Muscle of leg (tissue), 3 donors: ENCODE measurements at regions not wholly inside any gene's neighbourhood (a gene's known extent, or its start where the extent isn't known, plus 50 kb on each side); places are given as distances from the start of the nearest gene placed in this dataset.
"Not testable (repeated sequence)": the region's sequence is repeated elsewhere in the genome, so short reads cannot be mapped to it uniquely, and the experiment has no call there.

Experiments
- DNase-seq: peaks from one replicate; pipeline ENCODE4 v3.0.0; 2013
- H3K27ac ChIP-seq: one replicate; pipeline ENCODE4 v1.5.1; 2013; ENCODE audit warnings: mild to moderate bottlenecking, low read length, control low read depth
- H3K27me3 ChIP-seq: one replicate; pipeline ENCODE4 v1.6.1; 2013; ENCODE audit warnings: low read length; ENCODE audit not compliant: control insufficient read depth, insufficient read depth
- H3K36me3 ChIP-seq: one replicate; pipeline ENCODE4 v1.6.1; 2013; ENCODE audit warnings: low read length; ENCODE audit not compliant: control insufficient read depth, insufficient read depth
- H3K4me1 ChIP-seq: one replicate; pipeline ENCODE4 v1.6.1; 2013; ENCODE audit warnings: low read length; ENCODE audit not compliant: control insufficient read depth, insufficient read depth
- H3K4me3 ChIP-seq: one replicate; pipeline ENCODE4 v1.5.1; 2013; ENCODE audit warnings: low read length, control low read depth
- H3K9me3 ChIP-seq: replicated peaks from 2 replicates; pipeline ENCODE4 v1.6.1; 2013; ENCODE audit warnings: low read depth, low read length; ENCODE audit not compliant: control insufficient read depth
- WGBS: methylation state at CpG from one replicate; pipeline ENCODE4 v1.1.5; 2013; ENCODE audit warnings: missing lambda C conversion rate; ENCODE audit not compliant: insufficient coverage; 5-methylcytosine and 5-hydroxymethylcytosine counted together

DNA sequence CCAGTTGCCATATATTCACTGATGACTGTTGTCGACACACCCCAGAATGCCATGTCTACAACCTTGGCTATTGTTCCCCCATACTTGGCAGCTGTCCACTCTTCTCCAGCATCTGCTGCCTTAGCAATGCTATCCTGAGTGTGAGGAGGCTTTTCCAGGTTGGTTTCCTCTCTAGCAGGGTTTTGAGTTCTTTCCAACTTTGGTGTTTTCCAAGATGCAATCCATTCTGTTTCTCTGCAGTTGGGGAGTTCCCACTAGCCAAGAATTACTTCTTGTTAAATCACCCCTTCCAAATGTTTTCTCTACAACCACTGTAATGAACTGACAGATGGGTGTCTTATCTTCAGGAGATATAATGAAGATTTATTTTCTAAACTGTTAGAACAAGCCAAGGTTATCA, 617.4 kb downstream of the CCSER2 start:
- WGBS, result no CpG with 5 or more reads among the region's 1 CpG
- no peak overlapping the region for H3K27ac ChIP-seq
- H3K36me3 ChIP-seq, result no peaks in the 10 kb centered on the region
- no peak for DNase-seq
- no peak overlapping the region for H3K4me3 ChIP-seq
- no peaks in the 10 kb centered on the region for H3K4me1 ChIP-seq
- no peaks in the 10 kb centered on the region for H3K27me3 ChIP-seq
- no peaks in the 10 kb centered on the region for H3K9me3 ChIP-seq

DNA sequence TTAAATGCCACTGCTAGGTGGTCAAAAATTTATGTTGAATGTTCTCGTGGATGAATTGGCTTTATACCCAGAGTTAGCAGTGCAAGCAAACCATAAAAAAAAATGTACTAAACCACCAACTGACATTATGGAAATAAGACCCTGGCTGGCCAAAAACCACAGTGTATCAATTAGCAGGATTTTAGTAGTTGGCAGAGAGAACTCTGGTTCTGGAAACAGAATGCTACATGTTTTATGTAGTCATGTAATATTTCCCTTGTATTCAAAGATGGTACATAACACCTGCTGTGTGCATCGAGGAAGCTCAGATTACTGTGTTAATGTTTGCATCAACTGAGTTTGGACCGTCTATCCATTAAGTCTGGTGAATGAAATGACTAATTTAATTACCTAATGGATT, 618.5 kb downstream of the CCSER2 start:
- H3K36me3 ChIP-seq, result no peaks in the 10 kb centered on the region
- no peak for DNase-seq

DNA sequence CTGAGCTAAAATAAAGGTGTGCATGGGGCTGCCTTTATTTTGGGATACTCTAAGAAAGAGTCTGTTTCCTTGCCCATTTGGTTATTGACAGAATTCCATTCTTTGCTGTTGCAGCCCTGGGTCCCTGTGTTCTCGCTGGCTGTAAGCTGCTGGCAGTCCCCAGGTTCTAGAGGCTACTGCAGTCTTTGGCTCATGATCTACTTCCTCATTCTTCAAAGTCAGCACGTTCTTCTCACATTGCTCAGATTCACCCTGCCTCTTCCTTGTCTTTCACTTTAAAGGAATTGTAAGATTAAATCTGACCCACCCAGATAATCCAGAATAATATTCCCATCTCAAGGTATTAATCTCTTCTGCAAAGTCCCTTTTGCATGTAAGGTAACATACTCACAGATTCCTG, 620.3 kb downstream of the CCSER2 start:
- DNase-seq, result no peak
- 63% methylated on average over 1 of the region's 2 CpGs for WGBS
- H3K36me3 ChIP-seq, result no peaks in the 10 kb centered on the region
- H3K27ac ChIP-seq, result no peak overlapping the region
- H3K27me3 ChIP-seq, result no peaks in the 10 kb centered on the region
- no peaks in the 10 kb centered on the region for H3K4me1 ChIP-seq
- H3K4me3 ChIP-seq, result no peak overlapping the region
- H3K9me3 ChIP-seq, result no peaks in the 10 kb centered on the region

More for the DNA sequence above, 618.5 kb downstream of the CCSER2 start:
- Histone ChIP-seq H3K27ac (no peak overlapping the region), H3K9me3 (no peaks in the 10 kb centered on the region), H3K4me3 (no peak overlapping the region), H3K27me3 (no peaks in the 10 kb centered on the region), H3K4me1 (no peaks in the 10 kb centered on the region)
- no CpG with 5 or more reads among the region's 3 CpGs for WGBS

DNA sequence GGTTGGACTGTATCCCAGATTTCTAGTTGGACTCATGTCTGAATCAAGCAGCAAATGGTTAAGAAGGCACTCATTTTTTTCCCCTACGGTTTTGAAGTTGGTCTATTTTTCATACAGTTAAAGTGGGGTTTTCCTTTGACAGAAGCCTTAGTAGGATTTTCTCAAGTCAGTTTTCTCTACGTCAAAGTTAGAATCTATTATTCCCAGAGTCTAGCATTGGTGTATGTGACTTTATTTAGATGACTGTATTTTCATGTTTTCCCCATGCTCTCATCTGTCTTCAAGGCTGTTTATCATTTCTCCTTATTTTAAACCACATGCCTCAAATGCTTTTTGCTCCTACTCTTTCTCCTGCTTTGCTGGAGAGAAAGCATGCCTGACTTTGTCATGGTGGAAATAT, 623.2 kb downstream of the CCSER2 start:
- H3K4me3 ChIP-seq, result no peak overlapping the region
- no peaks in the 10 kb centered on the region for H3K27me3 ChIP-seq
- no peak overlapping the region for H3K27ac ChIP-seq
- no peaks in the 10 kb centered on the region for H3K9me3 ChIP-seq
- no CpG with 5 or more reads among the region's 2 CpGs for WGBS
- no peaks in the 10 kb centered on the region for H3K36me3 ChIP-seq
- no peak for DNase-seq
- H3K4me1 ChIP-seq, result no peaks in the 10 kb centered on the region

DNA sequence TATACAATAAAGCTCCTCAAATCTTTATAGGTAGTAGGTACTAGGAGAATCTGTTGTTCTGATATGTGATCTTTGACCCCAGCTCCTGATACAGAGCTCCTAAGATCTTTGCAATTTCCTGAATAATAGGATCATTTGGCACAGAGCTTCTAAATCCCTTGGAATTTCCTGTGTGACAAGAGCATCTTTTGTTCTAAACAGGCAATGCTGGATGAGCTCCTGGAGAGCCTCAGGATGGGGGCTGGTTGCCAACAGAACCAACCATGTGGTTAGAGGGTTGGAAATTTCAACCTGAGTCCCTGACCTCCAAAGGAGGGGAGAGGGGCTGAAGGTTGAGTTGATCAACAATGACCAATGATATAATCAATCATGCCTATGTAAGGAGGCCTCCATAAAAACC, 629.0 kb downstream of the CCSER2 start:
- Histone ChIP-seq H3K27me3 (no peaks in the 10 kb centered on the region), H3K36me3 (no peaks in the 10 kb centered on the region), H3K27ac (no peak overlapping the region), H3K4me3 (no peak overlapping the region), H3K4me1 (no peaks in the 10 kb centered on the region), H3K9me3 (no peaks in the 10 kb centered on the region)
- no peak for DNase-seq

DNA sequence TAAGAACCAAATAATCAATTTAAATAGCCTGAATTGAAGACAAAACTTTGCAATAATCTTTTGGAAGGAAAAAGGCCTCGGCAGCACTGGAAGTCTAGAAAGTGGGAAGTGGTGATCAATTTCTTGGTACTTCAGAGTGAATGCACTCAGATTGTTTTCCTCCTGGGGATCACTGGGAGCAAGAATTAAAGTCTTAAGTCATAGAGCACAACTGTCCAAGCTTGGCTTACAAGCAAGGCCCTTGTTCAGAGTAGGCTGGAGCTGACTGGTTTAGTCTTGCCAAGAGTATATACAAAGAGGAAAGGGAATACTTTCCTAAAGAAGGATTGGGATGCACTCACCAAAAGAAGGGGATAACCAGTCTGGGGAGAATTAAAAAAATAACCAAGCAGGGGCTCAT, 637.1 kb downstream of the CCSER2 start:
- Histone ChIP-seq H3K27ac (peak overlapping the region; percentile 13), H3K9me3 (no peaks in the 10 kb centered on the region), H3K4me1 (no peaks in the 10 kb centered on the region), H3K4me3 (no peak overlapping the region), H3K36me3 (no peaks in the 10 kb centered on the region), H3K27me3 (no peaks in the 10 kb centered on the region)
- WGBS, result no CpG with 5 or more reads among the region's 1 CpG
- peak; percentile 93 for DNase-seq

DNA sequence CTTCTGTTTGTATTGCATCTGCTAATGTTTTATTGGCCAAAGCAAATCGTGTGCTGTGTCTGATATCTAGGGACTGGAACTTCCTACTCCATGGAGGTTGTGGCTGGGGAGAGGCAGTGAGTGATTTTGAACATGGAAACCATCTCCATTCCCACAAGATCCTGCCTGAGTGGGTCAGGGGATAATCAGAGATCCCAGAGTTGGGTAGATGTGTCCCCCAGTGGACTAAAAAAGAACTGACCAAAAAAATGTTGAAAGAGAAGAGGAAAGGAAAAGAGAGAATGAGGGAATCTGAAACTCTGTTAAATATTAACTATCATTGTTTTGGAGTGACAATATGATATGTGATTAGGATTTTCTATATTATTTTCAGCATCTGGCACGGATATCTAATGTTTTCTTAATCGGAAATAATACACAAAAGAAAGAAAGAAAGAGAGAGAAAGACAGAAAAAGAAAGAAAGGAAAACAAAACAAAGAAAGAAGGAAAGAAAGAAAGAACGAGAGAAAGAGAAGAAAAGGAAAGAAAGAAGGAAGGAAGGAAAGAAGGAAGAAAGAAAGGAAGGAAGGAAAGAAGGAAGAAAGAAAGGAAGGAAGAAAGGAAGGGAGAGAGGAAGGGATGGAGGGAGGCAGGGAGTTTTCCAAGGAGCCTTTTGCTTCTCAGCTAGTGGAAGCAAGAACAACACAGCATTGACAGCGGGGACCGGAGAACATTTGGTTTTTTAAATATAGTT, 638.5 kb downstream of the CCSER2 start:
- no peaks in the 10 kb centered on the region for H3K4me1 ChIP-seq
- WGBS, result 93% methylated on average over 1 of the region's 6 CpGs
- no peaks in the 10 kb centered on the region for H3K36me3 ChIP-seq
- H3K27ac ChIP-seq, result no peak overlapping the region
- no peaks in the 10 kb centered on the region for H3K9me3 ChIP-seq
- no peaks in the 10 kb centered on the region for H3K27me3 ChIP-seq
- H3K4me3 ChIP-seq, result no peak overlapping the region
- DNase-seq, result no peak

DNA sequence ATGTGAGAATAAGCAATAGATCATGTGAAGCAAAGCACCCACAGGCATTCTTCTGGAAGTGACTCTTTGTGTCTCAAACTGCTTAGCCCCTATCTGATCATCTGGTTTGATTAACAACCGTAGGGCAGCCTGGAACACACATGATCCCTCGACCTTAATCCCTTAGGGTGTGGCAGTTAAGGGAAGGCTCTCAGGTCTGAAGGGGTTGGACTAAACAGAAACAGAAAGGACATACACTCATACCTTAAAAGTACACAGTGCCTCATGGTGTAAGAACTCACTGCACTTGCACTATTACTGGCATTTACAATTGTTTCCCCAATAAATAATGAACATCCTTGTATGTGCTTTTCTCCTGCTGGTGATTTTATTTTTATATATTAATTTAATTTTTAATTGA, 640.9 kb downstream of the CCSER2 start:
- H3K27me3 ChIP-seq, DNase-seq, H3K4me1 ChIP-seq, H3K36me3 ChIP-seq, H3K27ac ChIP-seq, H3K4me3 ChIP-seq, H3K9me3 ChIP-seq: not testable (repeated sequence)
- no CpG with 5 or more reads among the region's 2 CpGs for WGBS

DNA sequence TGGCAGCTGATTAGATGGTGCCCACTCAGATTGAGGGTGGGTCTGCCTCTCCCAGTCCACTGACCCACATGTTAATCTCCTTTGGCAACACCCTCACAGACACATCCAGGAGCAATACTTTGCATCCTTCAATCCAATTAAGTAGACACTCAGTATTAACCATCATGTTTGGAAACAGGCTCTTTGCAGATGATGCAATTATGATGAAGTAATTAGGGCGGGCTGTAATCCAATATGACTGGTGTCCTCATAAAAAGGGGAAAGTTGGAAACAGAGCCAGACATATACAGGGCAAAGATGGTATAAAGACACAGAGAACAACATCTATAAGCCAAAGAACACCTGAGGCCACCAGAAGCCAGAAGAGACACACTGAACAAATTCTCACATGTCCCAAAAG, 658.6 kb downstream of the CCSER2 start:
- DNase-seq, result no peak
- no peaks in the 10 kb centered on the region for H3K9me3 ChIP-seq
- no peak overlapping the region for H3K4me3 ChIP-seq
- no peaks in the 10 kb centered on the region for H3K36me3 ChIP-seq
- no peaks in the 10 kb centered on the region for H3K27me3 ChIP-seq
- H3K27ac ChIP-seq, result no peak overlapping the region
- no peaks in the 10 kb centered on the region for H3K4me1 ChIP-seq
- WGBS, result no CpG with 5 or more reads among the region's 1 CpG

DNA sequence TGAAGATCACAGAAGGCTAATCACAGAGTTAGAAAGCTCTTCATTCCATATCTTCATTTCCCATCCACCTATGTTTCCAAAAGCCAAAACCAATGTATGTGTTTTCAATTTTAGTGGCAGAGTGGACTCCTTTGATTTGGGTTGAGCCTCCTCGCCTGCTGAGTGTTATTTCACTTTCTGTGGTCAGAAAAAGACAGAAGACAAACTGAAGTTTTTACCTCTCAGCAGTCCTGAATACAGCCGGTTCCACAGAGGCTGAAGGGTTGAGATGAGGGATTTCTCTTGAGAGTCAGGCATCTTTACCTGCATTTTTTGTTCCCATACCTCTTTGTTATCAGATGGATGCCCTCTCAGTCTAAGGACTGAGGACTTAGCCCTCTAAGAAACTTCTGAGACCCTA, 659.6 kb downstream of the CCSER2 start:
- Histone ChIP-seq H3K27me3 (no peaks in the 10 kb centered on the region), H3K4me1 (no peaks in the 10 kb centered on the region), H3K9me3 (no peaks in the 10 kb centered on the region), H3K27ac (no peak overlapping the region), H3K4me3 (no peak overlapping the region), H3K36me3 (no peaks in the 10 kb centered on the region)
- WGBS, result no CpG with 5 or more reads among the region's 2 CpGs
- no peak for DNase-seq

DNA sequence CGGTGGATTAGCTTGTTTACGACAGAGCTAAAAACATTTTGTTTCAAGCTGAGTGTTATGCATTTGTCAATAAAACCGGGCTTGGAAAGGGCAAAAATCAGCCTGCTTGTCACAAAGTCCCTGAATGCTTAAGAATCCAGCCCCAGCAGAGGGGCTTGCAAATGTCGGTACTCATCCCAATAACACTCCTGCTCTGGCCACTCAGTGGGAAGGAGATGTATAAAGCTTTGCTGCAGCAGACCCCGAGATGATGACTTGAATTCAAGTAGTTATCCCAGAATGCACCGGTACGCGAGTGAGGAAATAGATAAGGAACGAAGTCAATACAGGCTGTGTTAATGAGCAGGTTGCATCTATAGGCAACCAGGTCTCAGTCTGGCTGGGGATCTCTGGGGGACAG, 662.3 kb downstream of the CCSER2 start:
- Histone ChIP-seq H3K27me3 (no peaks in the 10 kb centered on the region), H3K27ac (no peak overlapping the region), H3K9me3 (no peaks in the 10 kb centered on the region), H3K4me3 (no peak overlapping the region), H3K36me3 (no peaks in the 10 kb centered on the region), H3K4me1 (no peaks in the 10 kb centered on the region)
- no peak for DNase-seq
- 70% methylated on average over 5 of the region's 9 CpGs for WGBS
